Stromal cell of bone marrow (primary cell): ENCODE measurements at regions not wholly inside any gene's neighbourhood (a gene's known extent, or its start where the extent isn't known, plus 50 kb on each side); places are given as distances from the start of the nearest gene placed in this dataset.

Source experiments
- DNase-seq: peaks from one replicate; pipeline ENCODE4 v3.0.0-alpha.2; 2012; ENCODE audit warnings: low read depth

DNA sequence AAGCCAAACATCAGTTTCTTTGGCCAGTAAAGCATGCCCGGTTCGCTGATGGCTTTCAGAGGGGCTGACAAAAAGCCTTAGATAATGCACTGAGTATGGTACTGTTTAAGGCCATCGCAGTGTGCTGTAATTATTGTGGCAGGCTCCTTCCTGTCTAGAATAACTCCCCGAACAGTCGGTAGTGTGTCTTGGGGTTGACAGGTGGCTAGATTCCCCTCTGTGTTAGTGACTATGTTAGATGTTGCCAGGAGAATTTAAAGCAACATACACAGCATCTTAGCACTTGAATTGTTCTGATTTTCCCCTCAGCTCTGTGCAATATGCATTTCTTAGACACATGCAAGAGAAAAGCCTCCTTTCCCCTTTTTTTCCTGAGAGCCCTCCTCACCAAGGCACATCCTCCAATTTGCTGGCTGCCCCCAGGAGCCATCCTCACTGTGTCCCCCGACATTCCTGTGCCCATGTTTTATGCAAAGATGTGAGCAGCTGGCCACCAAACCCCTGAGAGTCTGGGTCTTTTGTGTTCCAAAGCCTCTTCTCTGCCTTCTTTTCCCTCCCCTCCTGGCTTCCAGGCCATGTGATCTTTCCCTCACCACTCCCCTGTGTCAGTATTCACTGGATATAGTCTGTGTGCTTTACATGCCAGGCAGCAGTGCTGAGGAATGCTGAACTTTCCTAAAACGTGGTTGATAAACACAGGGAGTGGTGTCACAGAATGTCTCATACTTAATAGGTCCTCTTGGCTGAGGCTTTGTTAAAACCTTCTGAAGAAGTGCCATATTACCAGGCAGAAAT, 331.5 kb downstream of the HRH4 start:
- no peak for DNase-seq

DNA sequence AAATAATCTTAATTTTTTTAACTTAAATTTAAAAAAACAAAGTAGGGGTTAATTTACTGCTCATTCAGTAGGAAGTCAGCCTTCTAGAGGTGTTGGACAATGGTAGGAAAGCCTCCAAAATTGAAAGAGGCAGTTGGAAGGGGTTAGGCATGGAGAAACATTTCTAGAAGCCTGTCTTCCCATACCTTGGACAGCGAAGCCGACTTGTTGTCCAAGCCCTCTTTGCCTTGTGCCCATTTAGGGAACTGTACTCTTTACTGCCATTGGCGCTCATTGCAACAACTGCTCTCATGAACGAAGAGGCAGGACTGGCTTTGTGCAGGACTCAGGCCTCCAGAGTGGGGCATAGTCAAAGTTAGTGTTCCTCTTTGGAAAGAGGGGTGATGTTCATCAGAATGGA, 333.3 kb downstream of the HRH4 start:
- no peak for DNase-seq

DNA sequence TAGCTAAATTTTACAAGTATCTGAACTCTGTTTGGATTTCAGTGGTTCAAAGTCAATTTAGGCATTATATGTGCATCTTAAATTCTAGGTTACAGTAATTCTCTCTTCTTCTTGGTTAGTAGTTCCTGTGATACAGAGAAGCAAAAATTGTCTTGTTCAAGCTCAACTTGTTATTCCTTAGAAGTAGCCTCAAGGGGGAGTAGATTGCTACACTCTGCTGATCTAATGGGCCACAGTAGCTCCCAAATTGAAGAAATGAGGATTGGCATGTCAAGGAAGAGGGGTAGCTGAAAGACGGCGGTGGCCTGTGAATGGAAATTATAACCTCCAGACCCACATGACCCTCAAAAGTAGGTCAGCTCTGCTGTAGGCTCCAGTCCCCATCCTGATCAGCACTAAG, 334.7 kb downstream of the HRH4 start:
- no peak for DNase-seq

DNA sequence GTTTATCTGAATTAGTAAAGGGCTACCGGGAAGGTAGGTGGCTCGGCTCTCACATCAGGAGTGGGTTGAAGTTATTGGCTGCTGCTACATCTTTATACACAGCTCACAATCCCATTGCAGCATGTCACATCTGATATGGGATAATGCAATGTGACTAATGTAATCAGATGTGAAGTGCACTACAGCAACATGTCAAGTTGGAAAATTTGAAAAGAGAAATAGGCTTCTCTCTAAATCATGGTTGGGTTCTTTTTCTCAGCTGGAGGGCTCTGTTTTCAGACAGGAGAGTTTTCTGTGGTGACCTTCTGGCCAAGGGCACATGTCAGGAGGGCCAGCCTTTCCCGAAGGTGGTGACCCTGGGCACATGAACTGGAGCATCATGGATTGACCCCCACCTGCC, 337.5 kb downstream of the HRH4 start:
- DNase-seq, result no peak

DNA sequence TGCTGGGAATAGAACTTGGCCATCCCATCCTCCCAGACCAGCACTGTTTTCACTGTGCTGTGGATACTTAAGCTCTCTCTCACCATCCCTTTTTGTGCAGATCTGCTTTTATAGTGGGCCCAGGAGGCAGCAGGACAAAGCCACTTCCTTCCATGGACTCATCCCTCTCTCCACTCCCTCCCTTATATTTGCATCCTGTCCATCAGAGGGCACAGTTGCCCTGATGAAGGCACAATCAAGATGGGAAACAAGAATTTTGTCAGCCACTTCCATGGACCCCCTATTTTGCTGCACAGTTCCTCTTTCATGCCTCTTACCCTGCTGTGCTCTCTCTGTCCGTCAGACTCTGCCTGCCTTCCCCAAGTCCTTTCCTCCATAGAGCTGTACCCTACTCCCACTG, 338.7 kb downstream of the HRH4 start:
- DNase-seq, result no peak

DNA sequence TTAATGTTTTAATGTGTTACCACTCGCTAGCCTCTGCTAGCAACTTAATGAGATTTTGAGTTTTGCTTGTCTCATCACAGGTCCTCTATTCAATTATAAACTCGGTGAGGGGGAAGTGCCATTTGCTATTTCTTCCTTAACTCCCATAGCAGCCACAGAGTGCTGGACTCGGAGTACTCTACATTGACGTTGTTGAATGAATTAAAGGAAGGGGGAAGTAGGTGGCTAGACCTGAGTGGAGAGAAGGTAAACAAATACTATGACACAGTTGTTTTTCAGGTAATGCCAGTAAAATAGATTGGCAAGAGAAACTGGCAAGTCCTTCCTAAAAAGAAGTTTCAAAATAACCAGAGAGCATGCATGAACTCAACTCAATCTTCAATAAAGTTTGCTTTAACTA, 339.3 kb downstream of the HRH4 start:
- no peak for DNase-seq

DNA sequence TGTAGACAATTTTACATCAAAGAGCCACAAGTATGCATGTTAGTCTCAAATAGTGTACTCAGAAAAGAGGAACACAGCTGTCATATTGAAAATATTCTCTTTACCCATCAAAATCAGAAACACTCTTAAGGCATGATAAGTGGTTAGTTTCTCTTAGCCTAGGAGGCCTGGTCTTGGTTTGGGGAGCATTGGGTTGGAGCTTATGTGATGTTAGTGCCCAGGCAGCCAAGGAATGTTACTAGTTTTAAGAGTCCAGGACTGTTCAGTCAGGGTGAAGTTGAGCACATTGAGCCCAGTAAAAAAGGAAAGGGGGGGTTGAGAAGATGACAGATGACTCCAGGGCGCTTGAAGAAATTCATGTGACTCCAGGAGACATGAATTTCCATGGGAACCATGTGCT, 340.6 kb downstream of the HRH4 start:
- DNase-seq, result no peak

DNA sequence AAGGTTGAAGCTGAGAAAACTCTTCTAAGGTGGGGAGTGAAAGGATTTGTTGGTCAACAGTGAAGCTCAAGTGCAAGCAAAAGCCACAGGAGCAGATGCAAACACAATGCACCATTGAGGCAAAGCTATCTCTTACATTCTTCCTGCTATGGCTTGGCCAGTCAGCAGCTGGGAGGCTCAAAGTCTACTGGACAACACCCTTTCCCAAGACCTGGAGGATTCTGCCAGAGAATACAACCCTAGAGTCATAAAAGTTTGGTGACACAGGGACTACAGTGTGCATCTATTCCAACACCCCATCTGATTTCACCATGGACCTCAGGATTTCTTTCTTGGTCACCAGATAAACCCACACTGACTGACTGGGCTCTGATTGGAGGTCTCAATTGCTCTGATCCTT, 342.0 kb downstream of the HRH4 start:
- DNase-seq, result no peak

DNA sequence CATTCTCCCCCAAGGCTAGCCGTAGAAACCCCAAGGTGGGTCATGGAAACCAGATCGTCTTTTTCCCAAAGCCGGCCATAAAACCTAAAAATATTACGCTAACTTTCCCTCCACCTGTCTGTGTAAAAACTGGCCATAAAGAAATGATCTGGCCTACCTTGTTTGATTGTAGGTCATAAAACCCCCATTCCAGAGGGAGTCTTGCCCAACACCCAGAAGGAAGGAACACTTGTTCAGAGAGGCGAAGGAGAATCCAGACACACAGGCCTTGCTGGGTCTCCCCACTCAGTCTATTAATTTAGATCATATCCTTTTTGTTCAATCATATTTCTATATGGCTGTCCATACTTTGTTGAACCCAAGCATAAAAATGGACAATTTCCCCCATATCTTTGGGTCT, 344.7 kb downstream of the HRH4 start:
- no peak for DNase-seq

DNA sequence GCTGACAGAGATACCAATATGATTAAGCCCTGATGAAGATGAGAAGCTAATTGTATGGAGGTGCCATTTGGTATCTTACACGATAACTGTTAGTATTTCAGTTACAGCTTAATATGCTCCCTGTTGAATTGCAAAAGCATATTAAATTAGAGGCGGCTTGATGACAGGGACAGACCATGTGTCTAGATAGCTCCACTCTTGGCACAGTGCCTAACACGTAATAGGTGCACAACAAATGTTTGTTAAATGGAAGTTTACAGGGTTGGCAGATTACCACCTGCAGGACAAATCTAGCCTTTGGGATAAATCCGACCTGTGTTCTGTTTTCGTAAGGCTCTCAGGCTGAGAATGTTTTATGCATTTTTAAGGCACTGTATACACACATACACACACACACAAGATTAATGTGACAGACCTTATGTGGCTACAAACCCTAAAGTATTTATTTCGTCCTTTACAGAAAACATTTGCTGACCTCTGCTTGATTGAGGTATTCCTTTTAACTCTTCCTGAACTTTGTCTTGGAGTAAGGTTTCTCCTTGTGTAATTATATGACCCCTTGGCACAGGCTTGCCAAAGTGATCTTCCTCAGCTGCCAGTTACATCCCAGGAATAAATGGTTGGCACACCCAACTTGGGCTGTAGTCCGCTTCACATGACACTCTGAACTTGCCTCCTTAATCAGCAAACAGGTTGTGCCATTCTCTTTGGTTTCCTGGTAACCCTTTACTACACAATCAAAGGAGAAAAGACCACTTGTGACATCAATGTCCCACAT, 348.9 kb downstream of the HRH4 start:
- DNase-seq, result no peak

DNA sequence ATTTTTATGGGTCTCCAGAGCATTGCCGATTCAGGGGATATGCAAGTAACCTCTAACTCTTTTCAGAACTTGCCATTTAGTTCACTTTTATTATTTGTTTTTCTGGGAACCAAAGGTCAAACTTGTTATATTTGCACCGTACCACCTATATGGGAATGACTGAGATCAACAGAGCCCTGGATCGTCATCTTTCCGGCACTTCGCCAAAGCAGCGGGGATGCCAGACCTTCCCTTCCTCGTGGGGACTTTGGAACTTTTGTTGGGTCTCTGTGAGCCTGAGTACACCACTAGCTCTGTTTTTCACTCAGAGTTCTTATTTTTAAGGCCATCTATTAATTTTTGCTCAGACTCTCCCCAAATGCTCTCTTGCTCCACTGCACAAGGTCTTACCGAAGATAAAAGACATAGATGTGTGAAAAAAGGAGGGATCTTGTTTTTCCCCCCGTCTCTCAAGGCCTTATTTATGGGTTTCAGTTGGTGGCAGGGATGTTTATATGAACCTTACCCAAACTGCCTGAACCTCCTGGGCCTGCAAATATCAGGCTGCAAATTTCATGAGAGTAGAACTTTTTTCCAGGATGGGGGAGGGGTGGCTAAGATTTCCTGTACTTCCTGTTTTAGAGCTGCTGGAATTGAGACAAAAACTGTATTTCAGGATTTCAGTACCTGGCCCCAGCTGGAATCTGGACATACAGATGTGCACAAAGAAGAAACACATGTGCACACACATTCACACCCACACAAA, 350.3 kb downstream of the HRH4 start:
- no peak for DNase-seq

DNA sequence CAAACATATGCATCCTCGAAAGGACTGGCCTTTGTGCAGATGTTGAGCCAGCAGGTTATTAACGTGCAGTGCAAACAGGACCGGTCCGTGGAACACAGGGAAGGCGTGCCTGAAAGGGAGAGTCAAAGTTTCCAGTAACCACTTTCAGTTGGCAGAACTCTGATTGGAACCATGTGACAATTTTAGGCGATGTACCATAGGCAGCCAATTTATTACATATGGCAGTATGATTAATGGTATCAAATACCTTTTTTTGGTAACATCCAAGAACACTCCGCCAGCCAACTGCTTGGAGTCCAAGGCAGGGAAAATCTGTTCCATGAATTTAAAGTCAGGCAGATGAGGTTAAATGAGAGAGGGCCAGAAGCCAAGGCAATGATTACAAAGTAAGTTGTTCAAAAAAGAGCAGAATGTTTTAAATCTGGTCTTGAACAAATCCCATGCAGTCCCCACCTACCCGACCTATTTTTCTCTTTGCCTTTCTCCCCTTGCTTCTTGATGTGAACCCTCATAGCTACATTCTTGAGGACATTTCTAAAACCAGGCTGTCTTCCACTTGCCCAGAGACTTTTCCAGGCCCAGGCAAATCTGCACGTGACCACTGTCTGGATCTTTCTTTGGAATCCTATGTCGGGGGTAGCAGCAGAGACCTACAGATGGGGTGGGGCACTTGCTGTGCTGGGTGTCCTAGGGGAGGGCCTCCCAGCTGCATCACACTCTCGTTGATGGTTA, 351.7 kb downstream of the HRH4 start:
- DNase-seq, result no peak

DNA sequence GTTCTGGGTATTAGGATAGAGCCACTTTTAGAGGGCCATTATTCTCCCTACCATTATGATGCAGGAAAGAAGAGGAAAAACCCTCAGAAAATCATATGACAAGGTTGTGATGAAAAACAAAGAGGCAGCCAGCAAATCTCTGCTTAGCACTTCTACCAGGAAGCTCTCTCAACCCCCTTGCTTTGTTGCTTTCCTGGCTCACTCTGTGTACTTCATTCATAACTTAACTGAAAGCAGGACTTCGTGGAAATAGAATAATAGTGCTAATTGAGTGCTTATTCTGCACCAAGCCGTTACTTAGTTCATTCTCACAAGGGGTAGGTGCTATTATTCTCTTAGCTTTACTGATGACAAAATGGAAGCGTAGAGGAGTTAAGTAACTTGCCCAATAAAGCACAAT, 354.1 kb downstream of the HRH4 start:
- DNase-seq, result no peak

DNA sequence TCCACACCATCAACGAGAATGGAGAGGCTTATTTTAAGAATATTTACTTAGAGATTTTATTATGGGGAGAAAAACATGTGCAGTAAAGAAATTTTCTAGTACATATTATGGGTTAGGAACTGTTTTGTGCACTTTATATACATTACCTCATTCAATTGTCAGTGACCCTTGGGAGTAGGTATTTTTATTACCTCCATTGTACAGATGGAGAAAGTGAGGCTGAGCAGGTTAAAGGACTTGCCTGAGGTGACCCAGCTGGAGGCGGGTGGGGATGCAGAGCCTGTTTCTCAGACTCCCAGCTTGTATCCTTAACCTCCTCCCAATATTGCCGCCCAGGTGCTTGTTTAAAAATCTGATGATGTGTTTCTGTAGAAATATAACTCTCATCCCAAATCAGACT, 356.7 kb downstream of the HRH4 start:
- DNase-seq, result no peak

DNA sequence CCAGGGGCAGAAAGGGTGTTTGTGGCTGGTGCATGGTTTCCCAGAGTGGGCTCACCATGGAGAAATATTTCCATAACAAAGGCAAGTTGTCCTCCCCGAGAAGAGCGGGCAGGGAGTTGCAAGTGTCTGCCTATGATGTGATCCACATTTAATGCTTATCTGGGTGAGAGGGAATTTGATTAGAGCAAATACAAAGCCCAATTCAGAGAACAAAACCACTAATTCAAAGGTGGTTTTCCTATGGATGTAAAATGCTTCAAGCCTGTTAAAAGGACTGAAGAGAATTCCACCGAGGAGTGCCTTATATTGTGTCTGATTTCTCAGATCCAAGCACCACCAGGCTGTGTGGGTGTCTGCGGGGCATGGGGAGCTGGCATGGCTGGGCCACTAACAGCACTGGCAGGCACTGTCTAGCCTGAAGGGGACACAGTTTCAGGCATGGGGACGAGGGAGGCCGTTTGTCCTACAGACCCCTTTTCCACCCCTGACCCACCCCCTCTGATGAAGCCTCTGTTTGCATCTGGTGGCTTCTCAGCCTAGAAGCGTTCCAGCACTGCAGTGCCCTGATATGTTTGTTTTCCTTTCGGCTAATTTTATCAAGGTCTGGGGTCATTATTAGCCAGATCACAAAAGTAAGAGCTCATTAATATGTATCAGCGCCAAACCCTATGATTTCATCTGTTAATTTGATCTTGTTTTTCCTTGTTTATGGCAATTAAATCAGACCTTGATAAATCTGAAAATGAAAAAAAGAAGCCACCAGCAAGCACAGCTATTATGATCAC, 357.3 kb downstream of the HRH4 start:
- DNase-seq, result no peak

DNA sequence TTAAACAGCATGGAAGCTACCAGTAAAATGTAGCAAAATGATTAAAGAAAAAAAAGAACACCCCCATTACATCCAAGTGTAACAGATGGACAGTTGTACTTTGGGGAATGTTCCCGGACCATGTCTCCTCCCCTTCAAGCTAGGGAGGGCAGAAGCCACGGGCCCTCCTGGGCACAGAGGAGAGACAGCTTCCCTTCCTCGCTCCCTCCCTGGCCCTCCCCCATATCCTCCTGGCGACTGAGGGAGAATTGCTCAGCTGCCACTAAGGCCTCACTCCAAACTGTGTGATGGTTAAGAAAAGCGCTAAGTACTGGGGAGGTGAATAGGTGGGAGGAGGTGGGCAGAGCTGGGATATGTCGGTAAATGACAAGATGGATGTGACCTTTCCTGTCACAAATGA, 358.0 kb downstream of the HRH4 start:
- no peak for DNase-seq

DNA sequence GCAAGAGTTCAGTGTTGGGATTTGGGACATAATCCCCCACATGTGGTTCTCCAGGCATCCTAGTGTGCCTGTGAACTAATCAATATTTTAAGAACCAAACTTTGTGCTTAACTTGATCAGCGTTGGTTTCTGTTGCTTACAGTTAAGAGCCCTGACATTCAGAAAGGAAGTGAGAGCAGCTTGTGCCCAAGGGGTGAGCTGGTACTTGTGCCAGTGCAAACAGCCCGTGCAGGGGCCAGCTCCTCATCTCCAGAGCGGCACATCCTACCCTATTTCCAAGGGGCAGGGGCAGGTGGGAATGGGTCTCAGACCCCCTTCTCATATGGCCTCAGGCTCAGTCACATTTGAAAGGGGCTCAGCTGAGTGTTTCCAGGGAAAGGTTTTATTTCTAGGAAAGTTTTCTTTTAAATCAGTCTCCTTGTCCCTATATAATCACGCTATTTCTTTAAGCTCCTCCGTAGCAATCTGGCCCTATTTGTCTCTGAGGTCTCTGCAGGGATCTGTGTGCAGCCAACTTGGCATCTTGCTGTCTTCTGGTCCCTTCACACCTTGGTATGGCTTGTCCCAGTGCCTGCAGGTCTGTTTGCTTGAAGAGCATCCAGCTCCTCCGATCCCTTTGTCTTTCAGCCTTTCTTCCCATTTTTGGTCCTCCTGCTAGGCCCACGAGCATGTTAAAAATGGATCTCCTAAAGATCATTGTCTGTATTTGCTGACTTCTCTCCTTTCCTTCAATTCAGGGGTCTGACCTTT, 358.9 kb downstream of the HRH4 start:
- DNase-seq, result no peak

DNA sequence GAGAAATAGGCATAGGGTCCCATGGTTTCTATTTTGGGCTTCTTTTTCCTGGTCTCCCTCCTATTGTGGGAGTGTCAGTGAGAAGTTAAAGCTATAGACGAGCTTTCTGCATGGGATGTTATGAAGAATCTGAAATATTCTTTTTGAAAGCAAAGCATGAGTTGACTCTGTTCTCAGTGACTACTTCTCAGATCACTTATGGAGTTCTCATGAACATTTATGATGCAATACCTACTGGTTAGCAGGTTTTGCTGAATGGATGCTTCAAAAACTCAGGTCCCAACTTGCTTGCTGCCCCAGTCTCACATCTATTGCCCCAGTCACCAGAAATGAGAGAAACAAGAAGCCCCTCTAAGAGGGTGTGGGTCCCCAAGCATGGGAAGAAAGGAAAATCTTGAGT, 365.0 kb downstream of the HRH4 start:
- no peak for DNase-seq

DNA sequence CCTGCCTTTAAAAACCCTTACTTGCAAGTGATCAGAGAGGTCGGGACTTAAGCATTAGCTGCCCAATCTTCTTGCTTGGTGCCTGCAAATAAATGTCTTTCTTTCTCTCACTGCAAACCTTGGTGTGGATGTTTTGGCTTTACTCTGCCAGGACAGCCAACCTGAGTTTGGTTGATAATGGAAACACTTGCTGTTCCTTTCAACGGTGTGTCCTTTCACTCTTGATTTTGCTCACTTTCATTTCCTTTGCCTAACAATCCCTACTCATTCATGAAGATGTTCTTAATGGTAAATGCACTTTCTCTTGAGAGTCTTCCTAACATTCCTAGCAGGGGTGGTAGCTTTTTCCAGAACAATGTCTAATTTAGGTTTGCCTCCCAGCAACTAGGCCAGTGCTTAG, 366.2 kb downstream of the HRH4 start:
- DNase-seq, result no peak

DNA sequence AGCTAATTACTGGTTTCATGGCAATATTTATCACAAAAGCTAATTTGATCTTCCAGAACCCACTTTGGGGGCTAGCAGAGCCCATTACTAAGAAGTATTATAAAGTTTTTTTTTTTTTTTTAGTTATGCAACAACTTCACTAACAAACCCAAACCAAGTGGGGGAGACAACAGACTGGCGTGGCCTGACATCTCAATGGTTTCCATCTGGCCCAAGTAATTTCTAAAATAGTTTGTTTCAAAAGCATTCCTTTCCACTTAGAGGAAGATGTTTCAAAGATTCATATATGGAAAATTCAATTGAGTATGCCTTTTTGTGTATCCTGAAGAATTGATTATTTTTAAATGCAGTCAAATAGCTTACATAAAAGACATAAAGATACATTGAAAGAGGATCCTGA, 367.1 kb downstream of the HRH4 start:
- peak; percentile 3 for DNase-seq

DNA sequence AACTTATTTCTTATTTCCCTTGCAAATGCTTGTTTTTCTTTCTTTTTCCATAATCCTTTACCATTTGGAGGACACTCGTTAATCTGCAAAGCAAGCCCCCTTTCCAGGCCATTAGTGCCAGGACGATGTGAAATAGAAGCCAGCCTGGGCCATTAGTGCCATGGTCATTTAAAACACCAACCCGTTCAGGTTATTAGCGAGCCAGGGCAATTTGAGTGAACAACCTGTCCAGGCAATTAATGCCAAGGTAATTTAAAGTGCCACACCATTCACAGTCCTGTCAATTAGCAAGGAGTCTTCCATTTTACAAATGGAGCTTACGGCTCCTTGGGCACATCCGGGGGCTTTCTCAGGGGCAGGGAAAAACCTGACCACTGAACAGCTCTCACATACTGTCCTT, 370.6 kb downstream of the HRH4 start:
- no peak for DNase-seq
